K562 (cell line): ENCODE measurements at regions not wholly inside any gene's neighbourhood (a gene's known extent, or its start where the extent isn't known, plus 50 kb on each side); places are given as distances from the start of the nearest gene placed in this dataset.

Experiments used
- ATF7 ChIP-seq: fragments of 450-650 bp; IDR thresholded peaks from 2 replicates; pipeline ENCODE4 v1.7.1; 2014; ENCODE audit warnings: mild to moderate bottlenecking, moderate library complexity
- BDP1 ChIP-seq: IDR thresholded peaks from 3 replicates; pipeline ENCODE4 v1.6.1; 2011; ENCODE audit not compliant: insufficient read length, insufficient read depth
- EP400 ChIP-seq: fragments of 450-650 bp; IDR thresholded peaks from 2 replicates; pipeline ENCODE4 v1.6.1; 2017; ENCODE audit warnings: antibody characterized with exemption, mild to moderate bottlenecking, moderate library complexity
- HDAC3 ChIP-seq: fragments of 450-650 bp; IDR thresholded peaks from 2 replicates; pipeline ENCODE4 v1.6.1; 2018; ENCODE audit warnings: borderline replicate concordance, mild to moderate bottlenecking, moderate library complexity; ENCODE audit not compliant: partially characterized antibody
- ILF3 ChIP-seq: fragments of 450-650 bp; IDR thresholded peaks from 2 replicates; pipeline ENCODE4 v1.6.1; 2018; ENCODE audit warnings: antibody characterized with exemption, mild to moderate bottlenecking, moderate library complexity, borderline replicate concordance
- KDM2B ChIP-seq: fragments of 250-450 bp; sonication (Bioruptor Pico); IDR thresholded peaks from 2 replicates; pipeline ENCODE4 v1.8.0; 2021; ENCODE audit warnings: mild to moderate bottlenecking, moderate library complexity
- KLF6 ChIP-seq: fragments of 250-450 bp; sonication (Bioruptor Pico); IDR thresholded peaks from 2 replicates; pipeline ENCODE4 v1.4.0; 2020; ENCODE audit warnings: mild to moderate bottlenecking, moderate library complexity, borderline replicate concordance
- SRF ChIP-seq, 2 experiments: fragments of 250-450, 450-650 bp in 1 of 2; sonication (Bioruptor Pico) in 1 of 2; sonication (generic) in 1 of 2; formaldehyde crosslinking; IDR thresholded peaks; 2 replicates each; pipeline versions ENCODE4 v1.5.0 to v1.5.1; 2020 to 2022; ENCODE audit warnings: mild to moderate bottlenecking in 1 of 2, missing genetic modification reagents in 1 of 2
- USF1 ChIP-seq: sonication (generic); formaldehyde crosslinking; IDR thresholded peaks from 2 replicates; pipeline ENCODE4 v1.9.0; 2022; ENCODE audit warnings: mild to moderate bottlenecking, missing genetic modification reagents
- ZBTB40 ChIP-seq, 2 experiments: fragments of 450-650 bp in 1 of 2; sonication (generic) in 1 of 2; formaldehyde crosslinking in 1 of 2; IDR thresholded peaks; 2 replicates each; pipeline versions ENCODE4 v1.7.1 to v1.9.0; 2016 to 2022; ENCODE audit warnings: inconsistent platforms in 1 of 2, mild to moderate bottlenecking in 1 of 2, missing genetic modification reagents in 1 of 2

DNA sequence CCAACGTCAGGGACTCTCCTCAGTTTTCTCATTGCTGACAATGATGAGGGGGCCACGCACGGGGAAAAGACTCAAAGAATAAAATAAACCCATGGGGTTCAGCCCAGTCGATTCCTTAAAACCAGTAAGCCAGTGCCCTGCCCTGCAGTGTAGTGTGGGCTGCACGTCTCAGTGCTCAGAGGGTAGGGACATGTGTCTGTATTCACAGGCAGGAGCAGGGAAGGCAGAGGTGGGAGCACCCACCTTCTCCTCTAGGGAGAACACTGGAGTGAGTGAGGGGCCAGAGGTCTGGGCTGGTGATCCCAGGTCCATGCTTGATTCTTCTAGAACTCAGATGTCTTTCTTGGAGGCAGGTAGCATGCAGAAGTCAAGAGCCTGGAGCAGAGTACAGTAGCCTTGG lies 303.6 kb downstream of the MATN1 start (continued):
- no peak for TF ChIP-seq ZBTB40 (IDR thresholded peaks at IDR 0.05)
- no peak for TF ChIP-seq ZBTB40 (CRISPR knock-in tag; IDR thresholded peaks at IDR 0.05)
- no peak for TF ChIP-seq ATF7
- TF ChIP-seq SRF (CRISPR knock-in tag; IDR thresholded peaks at IDR 0.05): no peak
- no peak for TF ChIP-seq EP400
- no peak for TF ChIP-seq ILF3
- TF ChIP-seq HDAC3: no peak
- no peak for TF ChIP-seq KDM2B (CRISPR knock-in tag)
- no peak for TF ChIP-seq BDP1
- no peak for TF ChIP-seq USF1 (CRISPR knock-in tag)
- no peak for TF ChIP-seq KLF6
- TF ChIP-seq, all 486 proteins: peak for 0
